ENCODE measurements at regions not wholly inside any gene's neighbourhood (a gene's known extent, or its start where the extent isn't known, plus 50 kb on each side); places are given as distances from the start of the nearest gene placed in this dataset.

DNA sequence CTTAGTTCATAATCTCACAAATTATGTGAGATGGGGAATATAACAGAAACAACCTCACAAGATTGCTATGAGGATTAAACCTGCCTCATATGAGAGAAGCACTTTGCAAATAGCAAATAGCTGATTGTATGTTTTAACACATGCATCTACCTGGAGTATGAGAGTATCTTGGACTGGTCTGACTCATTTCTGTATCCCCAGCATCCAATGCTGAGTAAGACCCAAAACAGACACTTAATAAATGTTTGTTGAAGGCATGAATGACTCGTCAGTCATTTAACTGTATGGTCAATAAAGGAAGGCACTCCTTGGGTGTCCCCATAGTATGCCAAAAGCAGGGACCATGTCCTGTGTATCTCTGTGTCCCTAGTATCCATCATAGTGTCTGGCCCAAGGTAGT lies 350.9 kb upstream of the F9 start:
- Histone ChIP-seq H3K4me1 (no peaks in the 10 kb centered on the region), H3K9me3 (no peaks in the 10 kb centered on the region), H3K4me3 (no peak overlapping the region), H3K27me3 (no peaks in the 10 kb centered on the region), H3K36me3 (no peaks in the 10 kb centered on the region), H3K27ac (no peak overlapping the region)
- DNase-seq, result no peak
- TF ChIP-seq, protein P1, sequence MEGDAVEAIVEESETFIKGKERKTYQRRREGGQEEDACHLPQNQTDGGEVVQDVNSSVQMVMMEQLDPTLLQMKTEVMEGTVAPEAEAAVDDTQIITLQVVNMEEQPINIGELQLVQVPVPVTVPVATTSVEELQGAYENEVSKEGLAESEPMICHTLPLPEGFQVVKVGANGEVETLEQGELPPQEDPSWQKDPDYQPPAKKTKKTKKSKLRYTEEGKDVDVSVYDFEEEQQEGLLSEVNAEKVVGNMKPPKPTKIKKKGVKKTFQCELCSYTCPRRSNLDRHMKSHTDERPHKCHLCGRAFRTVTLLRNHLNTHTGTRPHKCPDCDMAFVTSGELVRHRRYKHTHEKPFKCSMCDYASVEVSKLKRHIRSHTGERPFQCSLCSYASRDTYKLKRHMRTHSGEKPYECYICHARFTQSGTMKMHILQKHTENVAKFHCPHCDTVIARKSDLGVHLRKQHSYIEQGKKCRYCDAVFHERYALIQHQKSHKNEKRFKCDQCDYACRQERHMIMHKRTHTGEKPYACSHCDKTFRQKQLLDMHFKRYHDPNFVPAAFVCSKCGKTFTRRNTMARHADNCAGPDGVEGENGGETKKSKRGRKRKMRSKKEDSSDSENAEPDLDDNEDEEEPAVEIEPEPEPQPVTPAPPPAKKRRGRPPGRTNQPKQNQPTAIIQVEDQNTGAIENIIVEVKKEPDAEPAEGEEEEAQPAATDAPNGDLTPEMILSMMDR (IDR thresholded peaks at IDR 0.05), result no peak
- no peak for TF ChIP-seq POLR2A (IDR thresholded peaks at IDR 0.05)

- H3K27ac ChIP-seq, result no peak overlapping the region
- no peaks in the 10 kb centered on the region for H3K4me1 ChIP-seq
- H3K36me3 ChIP-seq, result no peaks in the 10 kb centered on the region
- H3K4me3 ChIP-seq, result no peak overlapping the region
- DNase-seq, result no peak
- TF ChIP-seq, protein P1 (IDR thresholded peaks at IDR 0.05), result no peak
- TF ChIP-seq POLR2A (IDR thresholded peaks at IDR 0.05), result no peak
- no peaks in the 10 kb centered on the region for H3K9me3 ChIP-seq
- H3K27me3 ChIP-seq, result no peaks in the 10 kb centered on the region
Measured at GRCh38 chrX:139178980-139179379, 351.6 kb upstream of the F9 start.

GRCh38 chrX:139172731-139173130 lies 357.8 kb upstream of the F9 start:
- no peak for DNase-seq
- Histone ChIP-seq H3K9me3 (no peaks in the 10 kb centered on the region), H3K4me3 (no peak overlapping the region), H3K27ac (no peak overlapping the region), H3K36me3 (no peaks in the 10 kb centered on the region), H3K27me3 (no peaks in the 10 kb centered on the region), H3K4me1 (no peaks in the 10 kb centered on the region)
- no peak for TF ChIP-seq POLR2A (IDR thresholded peaks at IDR 0.05)
- TF ChIP-seq, protein P1 (IDR thresholded peaks at IDR 0.05), result no peak

DNA sequence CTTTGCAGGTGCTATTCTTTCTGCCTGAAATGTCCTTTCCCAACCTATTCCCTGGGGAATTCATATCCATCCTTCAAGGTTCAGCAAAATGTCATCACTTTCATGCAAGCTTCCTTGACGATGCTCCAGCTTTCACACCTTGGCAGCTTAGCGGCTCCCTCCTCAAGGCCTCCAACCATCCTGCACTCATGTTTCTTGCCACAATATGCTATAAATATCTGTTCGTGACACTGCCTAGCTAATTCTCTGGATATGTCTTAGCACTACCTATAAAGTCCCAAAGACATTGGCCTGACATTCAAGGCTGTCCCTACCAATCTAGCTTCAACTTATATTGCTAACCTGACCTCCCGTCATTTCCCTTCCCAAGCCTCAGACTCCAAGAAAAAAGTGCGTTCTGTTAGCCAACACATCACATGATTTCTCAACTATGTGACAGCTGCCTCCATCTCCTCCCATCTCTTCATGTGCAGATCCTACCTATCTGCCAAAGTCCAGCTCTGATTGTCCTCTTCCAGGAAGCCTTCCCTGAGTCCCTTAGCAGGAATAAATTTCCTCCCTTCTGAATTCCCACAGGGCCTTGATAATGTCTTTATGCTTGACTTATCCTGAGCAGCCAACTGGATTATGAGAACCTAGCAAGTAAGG lies 359.9 kb upstream of the F9 start:
- TF ChIP-seq, protein P1 (IDR thresholded peaks at IDR 0.05), result no peak
- TF ChIP-seq POLR2A (IDR thresholded peaks at IDR 0.05), result no peak
- no peaks in the 10 kb centered on the region for H3K27me3 ChIP-seq
- no peaks in the 10 kb centered on the region for H3K4me1 ChIP-seq
- no peak overlapping the region for H3K4me3 ChIP-seq
- H3K36me3 ChIP-seq, result no peaks in the 10 kb centered on the region
- no peak for DNase-seq
- H3K9me3 ChIP-seq, result no peaks in the 10 kb centered on the region
- H3K27ac ChIP-seq, result no peak overlapping the region

- Histone ChIP-seq H3K27ac (no peak overlapping the region), H3K4me1 (no peaks in the 10 kb centered on the region), H3K36me3 (no peaks in the 10 kb centered on the region), H3K27me3 (no peaks in the 10 kb centered on the region), H3K4me3 (no peak overlapping the region), H3K9me3 (no peaks in the 10 kb centered on the region)
- TF ChIP-seq, protein P1 (IDR thresholded peaks at IDR 0.05), result no peak
- TF ChIP-seq POLR2A (IDR thresholded peaks at IDR 0.05), result no peak
- no peak for DNase-seq
Measured at GRCh38 chrX:139167282-139167681, 363.3 kb upstream of the F9 start.

GRCh38 chrX:139158256-139158655 lies 372.3 kb upstream of the F9 start:
- no peak for TF ChIP-seq POLR2A (IDR thresholded peaks at IDR 0.05)
- TF ChIP-seq, protein P1 (IDR thresholded peaks at IDR 0.05), result no peak
- H3K4me3 ChIP-seq, result no peak overlapping the region
- no peaks in the 10 kb centered on the region for H3K4me1 ChIP-seq
- no peaks in the 10 kb centered on the region for H3K36me3 ChIP-seq
- H3K9me3 ChIP-seq, result no peaks in the 10 kb centered on the region
- no peaks in the 10 kb centered on the region for H3K27me3 ChIP-seq
- no peak overlapping the region for H3K27ac ChIP-seq
- DNase-seq, result no peak

Measured in Peyer's patch (tissue), 4 donors.